ENCODE measurements at regions not wholly inside any gene's neighbourhood (a gene's known extent, or its start where the extent isn't known, plus 50 kb on each side); places are given as distances from the start of the nearest gene placed in this dataset.
"Not testable (repeated sequence)": the region's sequence is repeated elsewhere in the genome, so short reads cannot be mapped to it uniquely, and the experiment has no call there.

- no peak overlapping the region for H3K4me3 ChIP-seq (replicated peaks; ENCODE audit: low read depth, low read length)
- peak; percentile 6 for DNase-seq (ENCODE audit: extremely low read depth, low read depth)
- TF ChIP-seq CTCF (IDR thresholded peaks at IDR 0.05; ENCODE audit: low read depth, low read length, missing control alignments) = peak; percentile 53
Measured at GRCh38 chr9:97109194-97109811, 70.4 kb upstream of the CTSV start.

GRCh38 chr9:97105220-97105619, 66.3 kb upstream of the CTSV start:
- H3K4me3 ChIP-seq (replicated peaks; ENCODE audit: low read depth, low read length) = not testable (repeated sequence)

GRCh38 chr9:97103613-97104383, 64.9 kb upstream of the CTSV start:
- not testable (repeated sequence) for DNase-seq (ENCODE audit: extremely low read depth, low read depth); H3K4me3 ChIP-seq (replicated peaks; ENCODE audit: low read depth, low read length)

More at GRCh38 chr9:97105220-97105619, 66.3 kb upstream of the CTSV start:
- not testable (repeated sequence) for DNase-seq (ENCODE audit: extremely low read depth, low read depth)

GRCh38 chr9:97099540-97099939, 60.6 kb upstream of the CTSV start:
- DNase-seq (ENCODE audit: extremely low read depth, low read depth); H3K4me3 ChIP-seq (replicated peaks; ENCODE audit: low read depth, low read length): not testable (repeated sequence)

GRCh38 chr9:97096793-97097192, 57.9 kb upstream of the CTSV start:
- DNase-seq (ENCODE audit: extremely low read depth, low read depth) = no peak
- no peak for TF ChIP-seq CTCF (IDR thresholded peaks at IDR 0.05; ENCODE audit: low read depth, low read length, missing control alignments)
- H3K4me3 ChIP-seq (replicated peaks; ENCODE audit: low read depth, low read length) = no peak overlapping the region

GRCh38 chr9:97089361-97089760, 50.4 kb upstream of the CTSV start:
- not testable (repeated sequence) for DNase-seq (ENCODE audit: extremely low read depth, low read depth); H3K4me3 ChIP-seq (replicated peaks; ENCODE audit: low read depth, low read length)

Measured in HFF-Myc (cell line).